ENCODE measurements at regions not wholly inside any gene's neighbourhood (a gene's known extent, or its start where the extent isn't known, plus 50 kb on each side); places are given as distances from the start of the nearest gene placed in this dataset.

- H3K27ac Mint-ChIP-seq, result no peak overlapping the region
- H3K9me3 Mint-ChIP-seq, result no peaks in the 10 kb centered on the region
- H3K27me3 Mint-ChIP-seq, result peaks cover 9% of the 10 kb centered on the region
- H3K36me3 Mint-ChIP-seq, result no peaks in the 10 kb centered on the region
- H3K4me3 Mint-ChIP-seq, result no peak overlapping the region
- H3K4me1 Mint-ChIP-seq, result no peaks in the 10 kb centered on the region
Observed at GRCh38 chr2:12847694-12848575, 131.2 kb downstream of the TRIB2 start.

DNA sequence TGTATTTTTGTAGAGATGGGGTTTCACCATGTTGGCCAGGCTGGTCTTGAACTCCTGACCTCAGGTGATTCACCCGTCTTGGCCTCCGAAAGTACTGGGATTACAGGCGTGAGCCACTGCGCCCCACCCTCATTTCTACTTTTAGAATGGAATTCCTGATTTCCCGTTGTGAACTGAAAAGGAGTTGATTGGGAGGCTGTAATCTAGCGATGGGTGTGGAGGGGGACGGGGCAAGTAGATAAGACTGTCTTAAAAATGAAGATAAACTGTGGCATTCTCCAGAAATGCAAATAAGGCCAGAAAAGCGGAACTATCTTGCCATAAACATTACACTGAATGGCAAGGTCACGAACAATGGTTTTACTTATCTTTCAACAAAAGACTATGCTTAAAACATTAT is 135.4 kb downstream of the TRIB2 start:
- no peaks in the 10 kb centered on the region for H3K9me3 Mint-ChIP-seq
- H3K4me3 Mint-ChIP-seq, result no peak overlapping the region
- no peaks in the 10 kb centered on the region for H3K36me3 Mint-ChIP-seq
- H3K27ac Mint-ChIP-seq, result no peak overlapping the region
- H3K27me3 Mint-ChIP-seq, result peaks cover 10% of the 10 kb centered on the region
- peaks cover 0 to 4% (median 0%) of the 10 kb centered on the region in 3 donors for H3K4me1 Mint-ChIP-seq

DNA sequence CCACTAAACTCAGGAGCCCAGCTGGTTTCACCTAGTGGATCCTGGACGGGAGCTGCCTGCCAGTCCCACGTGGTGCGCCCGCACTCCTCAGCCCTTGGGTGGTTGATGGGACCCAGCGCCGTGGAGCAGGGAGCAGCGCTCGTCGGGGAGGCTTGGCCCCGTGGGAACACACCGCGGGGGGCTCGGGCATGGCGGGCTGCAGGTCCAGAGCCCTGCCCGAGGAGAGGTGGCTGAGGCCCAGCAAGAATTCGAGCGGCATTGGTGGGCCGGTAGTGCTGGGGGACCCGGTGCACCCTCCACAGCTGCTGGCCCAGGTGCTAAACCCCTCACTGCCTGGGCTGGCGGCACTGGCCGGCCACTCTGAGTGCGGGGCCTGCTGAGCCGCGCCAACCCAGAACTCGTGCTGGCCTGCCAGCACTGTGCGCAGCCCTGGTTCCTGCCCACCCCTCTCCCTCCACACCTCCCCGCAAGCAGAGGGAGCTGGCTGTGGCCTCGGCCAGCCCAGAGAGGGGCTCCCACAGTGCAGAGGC is 137.3 kb downstream of the TRIB2 start:
- H3K4me3 Mint-ChIP-seq, result no peak overlapping the region

GRCh38 chr2:12855508-12855907 is 138.8 kb downstream of the TRIB2 start:
- Mint-ChIP-seq H3K4me3 (no peak overlapping the region), H3K36me3 (no peaks in the 10 kb centered on the region), H3K4me1 (peaks cover 2 to 4% (median 3%) of the 10 kb centered on the region in 3 donors), H3K27me3 (peaks cover 3% of the 10 kb centered on the region), H3K27ac (no peak overlapping the region), H3K9me3 (no peaks in the 10 kb centered on the region)

More for the DNA sequence above, 137.3 kb downstream of the TRIB2 start:
- Mint-ChIP-seq H3K27ac (no peak overlapping the region), H3K4me1 (peaks cover 0 to 4% (median 0%) of the 10 kb centered on the region in 3 donors), H3K9me3 (no peaks in the 10 kb centered on the region), H3K27me3 (peaks cover 6% of the 10 kb centered on the region), H3K36me3 (no peaks in the 10 kb centered on the region)

GRCh38 chr2:12856934-12857601 is 140.3 kb downstream of the TRIB2 start:
- H3K27ac Mint-ChIP-seq, result peak overlapping the region in 1 of 3 donors; percentile 31
- no peaks in the 10 kb centered on the region for H3K9me3 Mint-ChIP-seq
- no peaks in the 10 kb centered on the region for H3K36me3 Mint-ChIP-seq
- no peak overlapping the region for H3K4me3 Mint-ChIP-seq
- H3K27me3 Mint-ChIP-seq, result peaks cover 4% of the 10 kb centered on the region
- H3K4me1 Mint-ChIP-seq, result peaks cover 11 to 14% (median 14%) of the 10 kb centered on the region in 3 donors

DNA sequence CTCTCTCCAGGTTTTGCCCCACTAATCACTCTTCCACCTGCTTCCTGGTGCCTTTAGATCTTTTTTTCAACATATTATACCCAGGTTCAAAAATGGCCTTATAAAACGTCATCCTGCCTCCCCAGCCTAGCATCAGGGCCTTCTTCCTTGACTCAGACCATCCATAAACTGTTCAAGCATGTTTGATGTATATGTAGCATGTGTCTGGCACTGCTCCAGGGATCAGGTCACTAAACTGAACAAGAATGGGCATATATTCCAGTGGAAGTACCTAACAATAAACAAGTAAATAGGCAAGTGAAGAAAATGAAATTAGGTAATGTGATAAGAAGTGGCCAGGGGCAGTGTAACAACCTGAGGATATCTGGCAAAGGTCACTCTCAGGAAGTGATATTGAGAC is 141.2 kb downstream of the TRIB2 start:
- Mint-ChIP-seq H3K27me3 (peaks cover 4% of the 10 kb centered on the region), H3K4me1 (peaks cover 11 to 20% (median 15%) of the 10 kb centered on the region in 3 donors), H3K9me3 (no peaks in the 10 kb centered on the region), H3K36me3 (no peaks in the 10 kb centered on the region), H3K4me3 (no peak overlapping the region), H3K27ac (no peak overlapping the region)

DNA sequence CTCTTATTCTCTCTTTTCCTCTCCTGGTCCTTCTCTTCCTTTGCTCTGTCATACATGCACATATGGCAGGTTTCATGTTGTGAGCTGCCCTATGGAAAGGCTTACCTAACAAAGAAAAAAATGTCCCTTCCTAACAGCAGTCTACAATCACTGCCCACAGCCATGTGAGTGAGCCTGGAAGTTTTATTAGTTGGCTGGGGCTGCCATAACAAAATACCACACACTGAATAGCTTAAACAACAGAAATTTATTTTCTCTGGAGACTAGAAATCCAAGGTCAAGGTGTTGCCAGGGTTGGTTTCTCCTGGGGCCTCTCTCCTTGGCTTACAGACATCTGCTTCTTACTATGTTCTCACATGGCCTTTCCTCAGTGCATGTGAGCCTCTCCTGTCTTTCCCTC is 142.1 kb downstream of the TRIB2 start:
- H3K9me3 Mint-ChIP-seq, result peaks cover 0 to 4% (median 4%) of the 10 kb centered on the region in 3 donors
- no peak overlapping the region for H3K4me3 Mint-ChIP-seq
- peaks cover 4% of the 10 kb centered on the region for H3K27me3 Mint-ChIP-seq
- H3K27ac Mint-ChIP-seq, result no peak overlapping the region
- H3K36me3 Mint-ChIP-seq, result no peaks in the 10 kb centered on the region
- peaks cover 11 to 20% (median 15%) of the 10 kb centered on the region in 3 donors for H3K4me1 Mint-ChIP-seq

DNA sequence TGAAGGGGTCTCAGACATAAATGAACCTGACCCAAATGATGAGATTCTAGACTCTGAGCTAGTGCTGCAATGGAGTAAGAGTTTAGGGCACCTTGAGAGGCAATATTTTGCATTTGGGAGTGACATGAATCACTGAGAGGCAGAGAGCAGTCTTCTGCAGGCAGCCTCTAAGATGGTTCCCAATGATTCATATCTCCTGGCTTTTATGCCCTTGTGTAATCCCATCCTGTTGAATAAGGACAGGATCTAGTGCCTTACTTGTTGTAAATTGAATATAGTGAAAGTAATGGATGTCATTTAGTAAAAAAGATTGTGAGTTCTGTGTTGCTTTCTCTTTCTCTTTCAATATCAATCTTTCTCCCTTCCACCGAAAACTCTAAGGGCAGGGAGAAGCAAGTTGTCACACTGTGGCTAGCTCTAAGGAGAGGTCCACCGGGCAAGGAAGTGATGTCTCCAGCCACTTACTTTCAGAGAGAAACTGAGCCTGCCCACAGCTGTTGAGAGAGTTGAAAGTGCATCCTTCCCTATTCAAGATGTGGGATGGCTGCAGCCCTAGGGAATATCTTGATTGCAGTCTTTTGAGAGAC is 144.7 kb downstream of the TRIB2 start:
- Mint-ChIP-seq H3K4me3 (peak overlapping the region in 2 of 4 donors; percentile 68 to 69), H3K27ac (no peak overlapping the region), H3K9me3 (peaks cover 0 to 11% (median 10%) of the 10 kb centered on the region in 3 donors), H3K4me1 (peaks cover 11 to 20% (median 11%) of the 10 kb centered on the region in 3 donors), H3K36me3 (peaks cover 1% of the 10 kb centered on the region), H3K27me3 (peaks cover 4% of the 10 kb centered on the region)

DNA sequence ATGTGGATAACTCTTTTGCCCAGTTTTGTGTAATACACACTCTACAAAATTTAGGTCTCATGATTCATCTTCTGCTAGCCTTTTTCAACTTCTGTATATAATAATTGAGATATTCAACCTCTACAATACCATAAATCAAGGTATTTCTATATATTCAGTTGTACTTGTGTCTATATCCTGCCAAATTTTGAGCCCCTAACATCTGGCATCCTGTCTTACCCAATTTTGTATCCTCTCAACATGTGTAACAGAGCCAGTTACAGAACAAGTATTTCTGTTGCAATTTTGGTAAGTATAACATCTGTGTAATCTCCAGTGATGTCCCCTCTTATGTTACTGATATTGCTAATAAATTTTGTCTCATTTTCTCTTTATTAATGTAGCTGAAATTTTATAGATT is 145.8 kb downstream of the TRIB2 start:
- peaks cover 0 to 11% (median 10%) of the 10 kb centered on the region in 3 donors for H3K9me3 Mint-ChIP-seq
- peaks cover 1% of the 10 kb centered on the region for H3K27me3 Mint-ChIP-seq
- peak overlapping the region in 1 of 4 donors; percentile 47 for H3K4me3 Mint-ChIP-seq

GRCh38 chr2:12863937-12864336 is 147.2 kb downstream of the TRIB2 start:
- Mint-ChIP-seq H3K4me1 (peaks cover 11 to 20% (median 11%) of the 10 kb centered on the region in 3 donors), H3K4me3 (no peak overlapping the region), H3K36me3 (peaks cover 1% of the 10 kb centered on the region), H3K27ac (no peak overlapping the region), H3K27me3 (peaks cover 4% of the 10 kb centered on the region), H3K9me3 (peaks cover 0 to 11% (median 10%) of the 10 kb centered on the region in 3 donors)

More for the DNA sequence above, 145.8 kb downstream of the TRIB2 start:
- Mint-ChIP-seq H3K36me3 (peaks cover 1% of the 10 kb centered on the region), H3K27ac (no peak overlapping the region), H3K4me1 (peaks cover 11 to 20% (median 11%) of the 10 kb centered on the region in 3 donors)

- Mint-ChIP-seq H3K27ac (no peak overlapping the region), H3K27me3 (peaks cover 6% of the 10 kb centered on the region), H3K36me3 (peaks cover 3% of the 10 kb centered on the region), H3K4me1 (no peaks in the 10 kb centered on the region), H3K4me3 (no peak overlapping the region), H3K9me3 (peaks cover 0 to 11% (median 10%) of the 10 kb centered on the region in 3 donors)
Observed at GRCh38 chr2:12867631-12868287, 151.0 kb downstream of the TRIB2 start.

DNA sequence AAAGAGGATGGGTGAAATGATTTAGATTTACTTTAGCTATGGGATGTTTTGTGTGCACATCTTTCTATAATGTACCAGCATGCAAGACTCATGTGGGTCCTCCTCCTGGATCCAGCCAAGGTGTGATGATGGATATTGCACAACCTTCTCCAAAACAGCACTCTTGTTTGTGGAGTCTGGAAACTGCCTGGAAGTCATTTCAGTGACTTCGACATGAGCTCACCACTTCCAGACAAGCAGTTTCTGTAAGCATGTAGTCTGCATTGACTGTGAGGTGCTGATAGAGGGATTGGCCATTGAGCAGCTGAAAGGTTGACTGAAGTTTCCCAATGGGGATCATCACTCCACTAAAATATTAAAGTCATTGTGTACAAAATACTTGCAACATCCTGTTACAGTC is 154.0 kb downstream of the TRIB2 start:
- Mint-ChIP-seq H3K36me3 (peaks cover 2% of the 10 kb centered on the region), H3K27me3 (peaks cover 12% of the 10 kb centered on the region), H3K4me1 (no peaks in the 10 kb centered on the region), H3K27ac (no peak overlapping the region), H3K4me3 (no peak overlapping the region), H3K9me3 (no peaks in the 10 kb centered on the region)

DNA sequence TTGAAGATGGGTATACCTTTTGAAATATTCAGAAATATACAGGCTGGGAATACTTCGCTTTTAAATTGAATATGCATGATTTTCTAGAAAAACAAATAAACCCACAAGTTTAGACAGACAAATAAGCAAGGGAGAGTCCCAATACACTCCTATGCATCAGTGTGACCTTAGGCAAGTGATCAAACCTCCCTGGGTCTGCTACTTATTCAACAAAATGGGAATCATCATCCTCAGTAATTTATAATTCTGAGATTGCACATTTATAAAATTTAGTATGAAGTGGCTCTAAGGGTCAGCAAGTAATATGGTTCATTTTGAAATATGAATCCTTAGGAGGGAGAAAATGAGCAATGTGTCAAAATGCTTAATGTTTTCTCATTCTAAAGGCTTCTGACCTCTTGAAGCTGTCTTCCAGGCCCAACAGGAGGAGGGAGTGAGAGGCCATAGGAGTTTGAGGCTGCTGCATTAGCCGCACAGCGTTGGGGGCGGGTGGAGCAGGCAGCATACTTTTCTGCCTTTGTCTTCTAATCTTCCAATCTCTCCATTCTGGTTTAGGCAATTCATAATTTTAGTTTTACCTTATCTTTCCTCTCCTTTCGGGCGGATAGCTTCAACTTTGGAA is 155.1 kb downstream of the TRIB2 start:
- H3K27me3 Mint-ChIP-seq, result peaks cover 12% of the 10 kb centered on the region

GRCh38 chr2:12877761-12878160 is 161.0 kb downstream of the TRIB2 start:
- peaks cover 0 to 2% (median 0%) of the 10 kb centered on the region in 3 donors for H3K4me1 Mint-ChIP-seq
- no peaks in the 10 kb centered on the region for H3K9me3 Mint-ChIP-seq
- H3K27ac Mint-ChIP-seq, result no peak overlapping the region
- H3K4me3 Mint-ChIP-seq, result no peak overlapping the region
- peaks cover 1% of the 10 kb centered on the region for H3K36me3 Mint-ChIP-seq
- H3K27me3 Mint-ChIP-seq, result peaks cover 7% of the 10 kb centered on the region

More for the DNA sequence above, 155.1 kb downstream of the TRIB2 start:
- Mint-ChIP-seq H3K4me1 (peaks cover 0 to 2% (median 0%) of the 10 kb centered on the region in 3 donors), H3K27ac (no peak overlapping the region), H3K4me3 (no peak overlapping the region), H3K9me3 (no peaks in the 10 kb centered on the region), H3K36me3 (peaks cover 4% of the 10 kb centered on the region)

All from IgD-negative memory B cell (primary cell).